ENCODE measurements at regions not wholly inside any gene's neighbourhood (a gene's known extent, or its start where the extent isn't known, plus 50 kb on each side); places are given as distances from the start of the nearest gene placed in this dataset.

GRCh38 chr2:2716771-2717170, 385.7 kb upstream of the MYT1L start:
- Histone ChIP-seq H3K4me1 (no peaks in the 10 kb centered on the region), H3K36me3 (no peaks in the 10 kb centered on the region), H3K4me3 (no peak overlapping the region), H3K9me3 (no peaks in the 10 kb centered on the region), H3K27ac (no peak overlapping the region), H3K27me3 (peaks cover 0 to 4% (median 0%) of the 10 kb centered on the region in 4 donors)
- no peak for DNase-seq
- WGBS, 2 donors, result 69 to 71% methylated on average over 10 to 11 of the region's 11 CpGs
- intact Hi-C loops (cut with DNase I), result no loop called here
- TF ChIP-seq, protein P1, sequence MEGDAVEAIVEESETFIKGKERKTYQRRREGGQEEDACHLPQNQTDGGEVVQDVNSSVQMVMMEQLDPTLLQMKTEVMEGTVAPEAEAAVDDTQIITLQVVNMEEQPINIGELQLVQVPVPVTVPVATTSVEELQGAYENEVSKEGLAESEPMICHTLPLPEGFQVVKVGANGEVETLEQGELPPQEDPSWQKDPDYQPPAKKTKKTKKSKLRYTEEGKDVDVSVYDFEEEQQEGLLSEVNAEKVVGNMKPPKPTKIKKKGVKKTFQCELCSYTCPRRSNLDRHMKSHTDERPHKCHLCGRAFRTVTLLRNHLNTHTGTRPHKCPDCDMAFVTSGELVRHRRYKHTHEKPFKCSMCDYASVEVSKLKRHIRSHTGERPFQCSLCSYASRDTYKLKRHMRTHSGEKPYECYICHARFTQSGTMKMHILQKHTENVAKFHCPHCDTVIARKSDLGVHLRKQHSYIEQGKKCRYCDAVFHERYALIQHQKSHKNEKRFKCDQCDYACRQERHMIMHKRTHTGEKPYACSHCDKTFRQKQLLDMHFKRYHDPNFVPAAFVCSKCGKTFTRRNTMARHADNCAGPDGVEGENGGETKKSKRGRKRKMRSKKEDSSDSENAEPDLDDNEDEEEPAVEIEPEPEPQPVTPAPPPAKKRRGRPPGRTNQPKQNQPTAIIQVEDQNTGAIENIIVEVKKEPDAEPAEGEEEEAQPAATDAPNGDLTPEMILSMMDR (IDR thresholded peaks at IDR 0.05), result no peak
- TF ChIP-seq POLR2A (IDR thresholded peaks at IDR 0.05), result no peak

DNA sequence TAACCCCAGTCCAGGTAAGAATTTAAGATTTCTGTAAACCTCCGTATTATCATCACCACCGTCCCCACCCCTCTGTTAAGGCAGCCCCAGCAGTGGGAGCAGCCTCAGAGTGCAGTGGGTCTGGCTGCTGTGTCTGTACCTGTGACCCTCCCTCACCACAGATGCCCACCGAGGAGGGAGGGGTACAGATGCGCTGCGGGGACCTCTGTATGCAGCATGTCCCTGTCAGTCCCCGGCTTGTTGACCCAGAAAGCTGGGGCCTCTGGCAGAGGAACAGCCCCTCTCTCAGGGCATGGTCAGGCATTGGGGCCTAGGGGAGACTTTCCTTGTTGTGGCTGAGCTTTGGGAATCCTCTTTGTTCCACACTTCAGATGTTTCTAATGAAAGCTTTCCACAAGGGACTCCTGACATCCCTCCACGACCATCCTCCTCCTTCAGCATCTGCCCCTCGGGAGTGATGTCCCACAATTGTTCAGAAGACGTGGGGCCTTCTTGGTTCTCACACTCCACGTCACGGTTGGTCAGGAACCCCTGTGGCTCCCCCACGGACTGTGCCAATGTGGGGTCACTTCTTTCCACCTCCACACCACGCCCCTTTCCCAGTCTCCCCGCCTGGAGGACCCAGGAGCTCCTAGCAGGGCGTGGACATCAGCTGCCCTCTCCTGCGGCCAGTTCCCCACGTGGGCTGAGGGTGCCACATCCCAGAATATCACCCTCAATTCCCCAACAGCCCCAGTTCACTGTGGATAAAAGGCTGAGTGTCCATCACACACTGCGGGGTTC, 384.2 kb upstream of the MYT1L start:
- TF ChIP-seq, protein P1 (IDR thresholded peaks at IDR 0.05), result no peak
- no peak for TF ChIP-seq POLR2A (IDR thresholded peaks at IDR 0.05)
- 72 to 74% methylated on average over 13 to 14 of the region's 18 CpGs for WGBS, 2 donors
- Histone ChIP-seq H3K36me3 (no peaks in the 10 kb centered on the region), H3K27ac (no peak overlapping the region), H3K4me3 (no peak overlapping the region), H3K27me3 (peaks cover 0 to 4% (median 0%) of the 10 kb centered on the region in 4 donors), H3K4me1 (no peaks in the 10 kb centered on the region), H3K9me3 (no peaks in the 10 kb centered on the region)
- DNase-seq, result no peak
- intact Hi-C loops (cut with DNase I), result no loop called here

GRCh38 chr2:2714408-2714807, 383.3 kb upstream of the MYT1L start:
- Histone ChIP-seq H3K9me3 (no peaks in the 10 kb centered on the region), H3K36me3 (no peaks in the 10 kb centered on the region), H3K4me1 (no peaks in the 10 kb centered on the region), H3K27me3 (peaks cover 0 to 4% (median 0%) of the 10 kb centered on the region in 4 donors), H3K27ac (no peak overlapping the region), H3K4me3 (no peak overlapping the region)
- TF ChIP-seq POLR2A (IDR thresholded peaks at IDR 0.05), result no peak
- TF ChIP-seq, protein P1 (IDR thresholded peaks at IDR 0.05), result no peak
- intact Hi-C loops (cut with DNase I), result no loop called here
- no peak for DNase-seq
- 76 to 83% methylated on average over 7 of the region's 7 CpGs for whole genome bisulfite sequencing, 2 donors

DNA sequence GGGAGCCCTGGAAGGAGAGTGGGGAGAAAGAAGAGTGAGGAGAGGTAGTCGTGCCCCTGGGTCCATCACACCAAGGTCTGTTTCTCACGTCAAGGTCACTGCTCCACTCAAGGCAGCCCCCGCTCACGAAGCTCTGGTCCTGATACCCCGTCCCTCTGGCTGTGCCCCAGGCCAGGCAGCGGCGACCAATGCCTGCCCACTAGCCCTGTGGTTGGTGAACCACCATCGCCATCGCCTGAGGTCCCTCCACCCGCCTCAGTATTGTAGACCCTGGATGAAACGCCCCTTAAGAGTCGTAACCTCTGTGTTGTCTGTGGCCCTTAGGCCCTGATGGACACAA, 378.3 kb upstream of the MYT1L start:
- no peaks in the 10 kb centered on the region for H3K4me1 ChIP-seq
- peaks cover 0 to 9% (median 0%) of the 10 kb centered on the region in 4 donors for H3K27me3 ChIP-seq
- no peak overlapping the region for H3K4me3 ChIP-seq
- intact Hi-C loops (cut with DNase I), result no loop called here
- H3K36me3 ChIP-seq, result no peaks in the 10 kb centered on the region
- DNase-seq, result no peak
- 83 to 100% methylated on average over 1 to 6 of the region's 12 CpGs for WGBS, 2 donors
- TF ChIP-seq POLR2A (IDR thresholded peaks at IDR 0.05), result no peak
- TF ChIP-seq, protein P1 (IDR thresholded peaks at IDR 0.05), result no peak
- H3K9me3 ChIP-seq, result no peaks in the 10 kb centered on the region
- no peak overlapping the region for H3K27ac ChIP-seq

GRCh38 chr2:2708575-2709430, 377.7 kb upstream of the MYT1L start:
- Histone ChIP-seq H3K9me3 (no peaks in the 10 kb centered on the region), H3K4me1 (no peaks in the 10 kb centered on the region), H3K4me3 (no peak overlapping the region), H3K27ac (no peak overlapping the region), H3K27me3 (peaks cover 0 to 9% (median 0%) of the 10 kb centered on the region in 4 donors), H3K36me3 (no peaks in the 10 kb centered on the region)
- intact Hi-C loops (cut with DNase I), result no loop called here
- TF ChIP-seq POLR2A (IDR thresholded peaks at IDR 0.05), result no peak
- TF ChIP-seq, protein P1 (IDR thresholded peaks at IDR 0.05), result no peak
- no peak for DNase-seq
- 82 to 84% methylated on average over 23 to 27 of the region's 37 CpGs for WGBS, 2 donors
